Stimulated activated CD8-positive, alpha-beta memory T cell treated with anti-CD3 and anti-CD28 coated beads, Interleukin-12 subunit alpha, Interleukin-12 subunit beta, amount 100 ng/mL, for 24 hours (primary cell): ENCODE measurements at regions not wholly inside any gene's neighbourhood (a gene's known extent, or its start where the extent isn't known, plus 50 kb on each side); places are given as distances from the start of the nearest gene placed in this dataset.
"Not testable (repeated sequence)": the region's sequence is repeated elsewhere in the genome, so short reads cannot be mapped to it uniquely, and the experiment has no call there.

Experiments used
- DNase-seq: peaks from one replicate; pipeline ENCODE4 v3.0.0-alpha.2; 2020; ENCODE audit errors: extremely low read depth

DNA sequence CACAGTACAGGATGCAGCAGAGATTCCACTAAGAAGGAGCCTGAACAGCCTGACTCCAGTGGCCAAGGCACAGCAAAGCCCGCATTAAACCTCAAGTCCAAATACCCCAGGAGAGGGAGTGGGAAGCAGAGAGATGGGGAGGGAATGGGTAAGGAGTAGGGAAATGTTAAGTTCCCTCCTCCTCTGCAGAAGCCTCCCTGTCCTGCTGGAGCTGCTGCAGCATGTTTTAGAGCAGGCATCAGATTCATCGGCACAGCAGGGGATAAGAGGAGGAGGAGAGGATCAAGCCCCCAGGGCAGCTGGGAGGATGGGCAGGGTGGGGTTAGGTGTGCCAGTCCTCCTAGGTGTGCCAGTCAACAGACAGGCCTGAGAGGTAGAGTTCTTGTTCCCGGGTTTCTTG is 709.7 kb downstream of the PTPRU start:
- DNase-seq, result no peak

DNA sequence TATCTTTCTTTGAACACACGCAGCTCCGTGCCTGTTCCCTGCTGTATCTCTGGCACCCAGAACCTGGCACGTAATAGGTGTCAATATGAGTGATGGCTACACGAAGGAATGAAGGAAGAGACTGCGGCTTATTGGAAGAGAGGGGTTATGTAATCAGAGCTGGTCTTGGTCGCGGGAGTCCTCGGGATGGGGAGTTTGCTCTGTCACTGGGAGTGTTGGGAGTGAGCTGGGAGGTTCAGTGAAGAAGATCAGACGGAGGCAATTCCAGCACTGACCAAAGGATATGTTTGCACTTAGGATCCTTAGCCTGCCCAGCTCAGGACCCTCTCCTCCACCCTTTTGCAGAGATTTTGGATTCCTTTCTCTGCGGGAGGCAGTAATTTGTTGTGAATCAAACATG is 709.1 kb downstream of the PTPRU start:
- no peak for DNase-seq

DNA sequence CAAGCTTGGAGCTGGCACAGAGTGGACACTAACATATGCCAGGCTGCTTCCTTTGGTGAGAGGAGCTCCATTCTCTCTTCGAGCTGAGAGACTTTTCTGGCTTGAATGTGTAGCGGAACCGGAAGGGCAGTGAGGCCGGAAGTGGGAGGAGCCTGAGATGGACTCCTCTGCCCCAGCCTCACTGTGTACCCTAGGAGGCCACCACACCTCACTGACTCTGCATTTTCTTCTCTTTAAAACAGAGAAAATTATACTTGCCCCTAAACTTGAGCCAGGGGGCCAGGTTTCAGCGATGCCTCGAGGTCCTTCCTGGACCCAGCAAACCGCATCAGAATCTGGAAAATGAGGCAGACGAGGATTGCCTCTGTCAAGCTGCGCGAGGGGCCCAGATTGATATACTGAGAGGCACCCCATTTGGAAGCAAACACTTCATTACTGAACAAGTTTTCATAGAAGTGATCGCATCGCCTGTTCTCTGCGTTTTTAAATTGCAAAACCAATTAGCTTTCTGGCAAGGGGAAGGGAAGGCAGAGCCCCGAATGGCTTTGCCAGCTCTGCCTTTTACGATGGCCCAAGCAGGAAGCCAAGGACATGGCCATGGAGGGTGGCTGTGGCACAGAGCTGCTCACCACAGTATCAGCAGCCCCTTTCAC is 708.1 kb downstream of the PTPRU start:
- no peak for DNase-seq

DNA sequence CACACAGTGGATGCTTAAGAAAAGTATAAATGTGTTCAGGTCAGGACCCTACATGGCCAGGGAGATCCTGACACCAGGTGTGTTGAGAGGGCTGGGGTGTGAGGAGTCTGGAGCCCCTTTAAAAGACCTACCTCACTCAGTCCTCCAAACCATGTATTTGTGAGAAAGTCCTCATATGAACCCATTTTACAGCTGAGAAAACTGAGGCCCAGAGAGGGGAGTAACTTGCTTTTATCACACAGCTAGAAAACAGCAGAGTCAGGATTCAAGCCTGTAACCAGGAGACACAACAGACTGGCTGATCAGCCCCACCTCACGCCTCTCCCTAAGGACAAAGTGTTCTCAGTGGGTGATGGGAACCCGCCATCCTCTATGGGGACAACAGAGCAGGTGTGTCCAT is 706.7 kb downstream of the PTPRU start:
- DNase-seq, result no peak

DNA sequence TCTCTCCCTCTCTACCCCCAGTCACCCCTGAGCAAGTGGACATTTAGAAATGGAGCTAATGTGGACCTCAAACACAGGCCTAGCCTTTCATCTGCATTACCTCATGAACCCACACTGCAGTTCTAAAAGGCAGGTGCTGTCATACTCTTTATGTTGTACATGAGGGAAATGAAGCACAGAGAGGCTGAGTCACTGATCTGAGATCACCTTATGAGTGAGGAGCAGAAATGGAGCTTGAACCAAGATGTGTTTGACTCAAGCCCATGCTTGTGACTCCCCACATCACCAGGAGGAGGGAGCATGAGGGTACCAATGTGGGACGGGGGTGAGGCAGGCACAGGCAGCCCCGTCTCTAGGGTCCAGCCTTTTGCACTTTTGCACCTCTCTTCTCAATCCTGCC is 702.8 kb downstream of the PTPRU start:
- DNase-seq, result no peak

DNA sequence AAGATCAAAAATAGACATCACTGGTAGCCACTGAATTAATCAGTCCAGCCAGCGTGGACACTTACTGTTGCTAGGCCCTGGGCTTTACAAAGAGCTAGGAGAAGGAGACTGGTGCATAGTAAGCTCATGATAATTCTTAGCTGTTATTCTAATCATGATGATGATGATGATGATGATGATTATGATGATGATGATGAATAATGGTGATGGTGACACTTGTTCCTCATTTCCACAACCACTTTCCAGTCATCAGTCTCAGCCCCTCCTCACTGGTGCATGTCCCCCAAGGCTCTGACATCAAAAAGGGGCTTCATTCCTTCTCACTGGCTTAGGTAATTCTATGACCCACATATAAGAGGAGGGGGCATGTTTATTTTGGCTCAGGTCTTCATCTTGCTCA is 701.0 kb downstream of the PTPRU start:
- DNase-seq, result no peak

DNA sequence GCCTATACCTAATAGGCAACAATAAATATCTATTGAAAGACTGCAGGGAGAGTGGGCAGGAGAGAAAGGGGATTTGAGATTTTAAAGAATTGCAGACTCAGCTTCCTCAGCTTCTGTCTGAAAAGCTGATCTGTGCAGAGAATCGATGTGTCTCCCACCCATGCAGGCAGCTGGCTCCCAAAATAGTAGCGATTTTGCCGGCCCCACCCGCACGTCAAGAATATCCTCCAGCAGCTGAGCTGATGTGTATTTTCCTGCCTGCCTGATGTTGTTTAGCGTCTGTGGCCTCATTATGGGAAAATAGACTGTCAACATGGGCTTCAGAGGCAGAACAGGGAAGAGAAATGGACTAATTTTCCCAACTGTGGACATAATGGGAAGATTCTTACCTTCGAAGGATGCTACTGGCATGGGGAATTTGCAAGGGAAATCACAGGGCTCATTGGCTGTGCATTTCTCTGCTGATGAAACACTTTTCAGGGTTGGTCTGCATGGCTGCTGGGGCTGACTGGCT is 699.8 kb downstream of the PTPRU start:
- no peak for DNase-seq

DNA sequence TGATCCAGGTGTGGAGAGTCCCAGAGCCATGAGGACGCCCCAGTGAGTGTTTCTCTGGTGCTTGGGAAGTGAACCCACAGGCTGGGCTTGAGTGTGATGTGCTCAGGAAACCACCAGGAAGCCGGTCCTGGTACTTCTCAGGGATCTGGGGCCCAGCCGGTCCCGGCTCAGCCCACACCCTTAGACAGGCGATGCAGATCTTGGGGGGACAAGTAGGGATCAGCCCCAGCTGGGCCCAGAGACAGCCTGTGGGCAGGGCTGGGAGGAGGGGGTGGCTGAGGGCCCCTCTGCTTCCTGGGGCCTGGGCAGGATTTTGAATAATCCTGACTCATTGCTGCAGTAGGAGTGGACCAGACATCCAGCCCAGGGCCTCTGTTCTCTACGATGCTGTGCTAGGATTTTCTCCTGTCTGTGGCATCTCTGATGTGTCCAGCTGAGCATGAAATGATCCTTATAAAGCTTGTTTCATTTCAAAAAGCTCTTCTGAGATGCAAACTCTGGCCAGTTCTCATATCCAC is 698.0 kb downstream of the PTPRU start:
- DNase-seq, result no peak

DNA sequence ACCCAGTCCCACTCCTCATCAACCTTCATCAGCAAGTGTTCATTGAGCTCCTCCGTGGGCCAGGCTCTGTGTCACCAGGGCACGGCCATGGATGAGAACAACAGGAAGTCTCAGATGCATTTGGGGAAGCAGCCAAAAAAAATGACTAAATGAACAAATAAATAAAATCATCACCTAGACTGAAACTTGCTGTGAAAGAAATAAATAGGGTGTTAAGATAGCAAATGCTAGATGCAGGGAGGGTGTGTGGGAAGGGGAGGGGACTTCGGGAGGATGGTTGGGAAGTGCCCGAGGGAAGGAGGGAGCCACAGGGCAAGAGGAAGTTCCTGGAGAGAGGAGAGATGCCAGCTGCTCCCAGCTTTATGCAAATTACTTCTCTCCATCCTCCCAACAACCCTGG is 696.7 kb downstream of the PTPRU start:
- no peak for DNase-seq

DNA sequence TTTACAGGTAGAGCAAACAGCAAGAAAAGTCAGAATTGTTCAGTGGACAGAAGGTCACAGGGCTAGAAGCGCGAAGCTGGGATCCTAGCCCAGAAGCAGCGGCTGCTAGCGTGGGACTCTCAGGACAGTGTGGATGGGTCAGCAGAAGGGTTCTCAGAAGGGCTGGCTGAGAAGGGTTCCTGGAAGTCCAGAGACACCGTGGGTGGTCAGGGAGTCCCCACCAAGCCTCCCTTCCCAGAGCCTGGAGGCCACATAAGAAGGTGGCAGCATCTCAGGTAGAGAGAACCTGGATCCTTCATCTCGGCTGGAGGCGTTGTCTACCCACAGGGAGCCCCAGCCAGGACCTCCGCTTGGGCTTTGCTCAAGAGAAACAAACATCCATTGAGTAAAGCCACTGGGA is 696.3 kb downstream of the PTPRU start:
- no peak for DNase-seq

DNA sequence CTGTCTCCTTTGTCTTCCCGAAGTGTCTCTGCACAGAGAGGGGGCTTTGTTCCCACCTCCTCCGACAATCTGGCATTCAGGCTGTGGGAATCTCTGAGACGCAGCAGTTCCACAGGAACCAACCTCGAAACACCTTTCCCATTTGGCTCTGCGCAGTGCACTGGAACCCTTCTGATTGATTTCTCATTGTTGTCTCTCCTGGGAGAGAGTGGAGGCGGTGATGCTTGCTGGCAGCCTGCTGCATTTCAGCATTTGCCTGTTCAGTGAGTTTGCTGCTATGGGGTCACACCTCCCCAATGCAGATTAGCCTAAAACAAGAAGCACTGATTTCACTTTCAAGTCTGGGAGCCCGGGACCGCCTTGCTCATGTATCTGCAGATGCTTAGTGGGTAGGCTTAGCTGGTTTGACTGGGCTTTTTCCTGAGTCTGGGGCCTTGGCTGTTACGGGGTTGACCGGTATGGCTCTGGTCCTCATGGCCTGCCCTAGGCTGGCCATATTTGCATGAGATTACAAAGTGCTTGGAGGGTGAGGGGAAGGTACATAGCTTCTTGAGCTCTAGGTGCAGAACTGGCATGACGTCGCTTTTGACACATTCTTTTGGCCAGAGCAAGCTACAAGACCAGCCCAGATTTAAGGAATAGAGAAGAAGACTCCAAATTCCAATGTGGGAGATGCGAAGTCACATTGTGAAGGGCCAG is 695.3 kb downstream of the PTPRU start:
- no peak for DNase-seq

DNA sequence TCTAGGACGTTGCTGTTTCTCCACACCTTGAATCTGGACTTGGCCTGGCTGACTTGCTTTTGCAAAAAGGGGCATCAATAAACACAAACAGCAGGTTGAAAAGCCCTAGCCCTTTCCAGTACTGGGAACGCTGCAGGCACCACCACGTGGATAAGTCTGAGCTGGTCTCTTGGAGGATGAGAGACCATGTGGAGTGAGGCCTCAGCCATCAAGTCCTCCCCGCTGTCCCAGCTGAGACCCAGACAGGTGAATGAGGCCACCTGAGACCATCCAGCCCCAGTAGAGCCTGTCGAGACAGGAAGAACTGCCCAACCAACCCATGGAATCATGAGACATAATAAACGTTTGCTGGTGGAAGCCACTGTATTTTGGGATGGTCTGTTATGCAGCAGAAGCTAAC is 688.7 kb downstream of the PTPRU start:
- DNase-seq, result no peak

DNA sequence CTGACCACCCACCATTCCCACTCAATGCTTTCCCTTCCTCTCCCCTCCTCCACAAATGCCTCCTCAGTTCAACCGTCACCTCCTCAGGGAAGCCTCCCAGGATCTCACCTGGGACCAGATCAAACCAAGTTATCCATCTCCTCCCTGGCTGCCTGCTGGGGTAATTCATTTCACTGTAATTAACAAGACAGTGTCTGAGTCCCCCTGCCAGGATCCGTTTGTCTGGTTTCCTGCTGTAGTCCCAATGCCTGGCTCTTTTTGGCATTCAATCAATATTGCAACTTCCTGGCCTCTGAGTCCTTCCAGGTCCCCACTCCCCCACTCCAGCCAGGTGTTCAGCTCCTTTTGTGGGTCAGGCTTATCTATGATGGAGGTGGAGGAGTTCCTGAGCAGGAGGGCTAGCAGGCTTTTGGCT is 687.7 kb downstream of the PTPRU start:
- DNase-seq, result no peak

DNA sequence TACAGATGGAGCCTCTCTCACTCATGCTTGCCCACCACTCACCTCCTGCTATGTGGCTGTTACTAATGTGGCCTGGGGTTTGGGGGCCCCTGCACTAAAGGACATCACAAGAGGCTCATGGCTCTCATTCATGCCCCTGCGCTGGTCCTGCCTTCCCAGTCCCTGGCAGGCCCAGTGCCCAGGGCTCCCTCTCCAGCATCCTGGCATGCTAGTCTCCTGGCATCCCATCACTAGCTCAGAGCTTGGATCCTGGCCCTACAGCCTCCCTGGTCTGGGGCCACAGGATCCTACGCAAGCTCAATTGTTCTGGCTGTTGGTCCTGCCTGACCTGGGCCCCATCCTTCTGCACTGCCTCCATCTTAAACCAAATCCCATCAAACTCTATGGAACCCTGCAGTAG is 685.4 kb downstream of the PTPRU start:
- no peak for DNase-seq

DNA sequence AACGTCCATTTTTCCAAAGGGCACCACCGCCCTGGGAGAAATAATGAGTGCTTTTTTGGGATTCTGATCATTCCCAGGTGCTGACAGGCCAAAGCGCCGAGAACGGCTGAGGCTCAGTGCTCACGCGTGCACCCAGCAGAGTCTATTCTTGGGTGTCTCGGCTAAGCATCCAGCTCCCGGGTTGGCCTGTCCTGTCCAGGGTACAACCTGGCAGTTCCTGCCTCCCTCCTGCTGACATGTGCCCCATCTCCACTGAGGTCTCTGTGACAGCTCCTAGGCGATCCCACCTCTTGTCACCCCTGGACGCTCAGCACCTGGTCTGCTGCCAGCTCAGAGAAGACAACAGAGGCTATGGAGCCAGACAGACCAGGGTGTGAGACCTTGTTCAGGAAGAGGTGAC is 684.5 kb downstream of the PTPRU start:
- no peak for DNase-seq

DNA sequence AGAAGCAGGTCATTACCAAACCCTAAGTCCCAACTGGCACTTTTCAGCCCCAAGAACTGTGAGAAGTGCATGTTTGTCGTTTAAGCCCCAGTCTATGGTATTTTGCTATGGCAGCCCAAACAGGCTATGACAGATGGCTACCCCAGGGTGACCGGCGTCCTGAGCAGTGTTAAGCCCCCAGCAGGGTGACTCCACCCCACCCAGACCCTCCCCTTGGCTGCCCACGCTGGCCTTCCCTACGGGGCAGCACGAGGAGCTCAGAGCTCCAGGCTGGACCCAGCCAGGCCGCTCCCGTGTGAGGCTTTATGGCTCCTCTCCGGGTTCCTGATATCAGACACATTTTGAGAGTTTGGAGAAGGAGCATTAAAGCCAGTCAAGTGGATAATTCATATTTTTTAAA is 684.0 kb downstream of the PTPRU start:
- DNase-seq, result no peak

DNA sequence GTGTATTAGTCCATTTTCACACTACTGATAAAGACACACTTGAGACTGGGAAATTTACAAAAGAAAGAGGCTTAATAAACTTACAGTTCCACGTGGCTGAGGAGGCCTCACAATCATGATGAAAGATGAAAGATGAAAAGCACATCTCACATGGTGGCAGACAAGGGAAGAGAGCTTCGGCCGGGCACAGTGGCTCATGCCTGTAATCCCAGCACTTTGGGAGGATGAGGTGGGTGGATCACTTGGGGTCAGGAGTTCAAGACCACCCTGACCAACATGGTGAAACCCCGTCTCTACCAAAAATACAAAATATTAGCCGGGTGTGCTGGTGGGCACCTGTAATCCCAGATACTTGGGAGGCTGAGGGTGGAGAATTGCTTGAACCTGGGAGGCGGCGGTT is 682.7 kb downstream of the PTPRU start:
- not testable (repeated sequence) for DNase-seq

DNA sequence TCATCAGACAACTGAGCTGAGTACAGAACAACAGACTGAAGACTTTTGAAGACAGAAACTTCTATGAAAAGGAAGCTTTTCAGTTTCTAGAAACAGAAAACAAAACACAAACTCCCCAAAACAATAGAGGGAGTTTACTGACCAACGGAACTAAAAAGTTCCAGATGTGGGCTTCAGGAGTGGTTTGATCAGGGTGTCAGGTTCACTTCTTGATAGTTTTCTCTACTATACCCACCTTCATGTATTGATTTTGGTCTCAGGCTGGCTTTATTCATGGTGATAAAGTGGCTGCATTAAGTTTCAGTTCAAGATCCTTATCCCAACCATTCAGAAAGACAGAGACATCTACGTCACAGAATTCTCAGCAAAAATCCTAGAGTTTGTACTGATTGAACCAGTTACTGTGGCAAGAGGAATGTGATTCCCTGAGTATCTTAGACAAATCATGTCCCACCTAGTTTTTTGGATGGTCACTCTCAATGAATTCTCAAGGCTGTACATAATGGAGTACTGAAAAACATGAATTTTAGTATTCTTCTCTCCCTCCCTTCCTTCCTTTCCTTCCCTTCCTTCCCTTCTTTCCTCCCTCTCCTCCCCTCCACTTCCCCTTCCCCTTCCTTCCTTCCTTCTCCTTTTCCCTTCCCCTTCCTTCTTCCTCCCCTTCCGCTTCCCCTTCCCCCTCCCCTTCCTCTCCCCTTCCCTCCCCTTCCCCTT is 680.5 kb downstream of the PTPRU start:
- no peak for DNase-seq

DNA sequence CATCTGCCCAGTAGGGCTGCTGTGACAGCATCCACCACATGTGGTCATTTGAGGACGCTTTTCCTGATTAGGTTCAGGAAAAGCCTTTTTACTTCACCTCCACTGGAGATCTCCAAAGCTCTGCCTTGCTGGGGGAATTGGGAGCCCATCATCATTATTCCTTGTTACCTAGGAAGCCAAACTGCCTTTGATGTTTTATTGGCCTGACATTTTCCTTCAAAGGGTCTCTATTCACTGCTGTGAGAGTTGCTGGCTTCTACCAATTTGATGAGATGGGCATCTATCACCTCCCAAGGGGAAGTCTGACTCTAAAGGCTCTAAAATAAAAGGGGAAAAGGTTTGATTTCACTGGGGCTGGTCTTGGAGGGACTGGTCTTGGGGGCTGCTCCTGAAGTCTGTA is 678.6 kb downstream of the PTPRU start:
- DNase-seq, result no peak

DNA sequence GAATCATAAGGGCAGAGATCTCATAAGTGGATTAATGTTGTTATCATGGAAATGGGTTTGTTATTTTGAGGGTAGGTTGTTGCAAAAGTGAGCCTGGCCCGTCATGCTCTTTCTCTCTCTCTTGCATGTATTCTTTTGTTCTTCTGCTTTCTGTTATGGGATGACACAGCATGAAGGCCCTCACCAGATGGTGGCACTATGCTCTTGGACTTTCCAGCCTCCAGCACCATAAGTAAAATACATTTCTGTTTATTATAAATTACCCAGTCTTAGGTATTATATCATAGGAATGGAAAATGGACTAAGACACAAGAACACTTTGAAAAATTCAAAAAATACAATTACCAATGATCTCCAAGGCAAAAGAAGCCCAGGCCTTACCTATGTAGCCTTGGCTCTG is 676.1 kb downstream of the PTPRU start:
- no peak for DNase-seq

DNA sequence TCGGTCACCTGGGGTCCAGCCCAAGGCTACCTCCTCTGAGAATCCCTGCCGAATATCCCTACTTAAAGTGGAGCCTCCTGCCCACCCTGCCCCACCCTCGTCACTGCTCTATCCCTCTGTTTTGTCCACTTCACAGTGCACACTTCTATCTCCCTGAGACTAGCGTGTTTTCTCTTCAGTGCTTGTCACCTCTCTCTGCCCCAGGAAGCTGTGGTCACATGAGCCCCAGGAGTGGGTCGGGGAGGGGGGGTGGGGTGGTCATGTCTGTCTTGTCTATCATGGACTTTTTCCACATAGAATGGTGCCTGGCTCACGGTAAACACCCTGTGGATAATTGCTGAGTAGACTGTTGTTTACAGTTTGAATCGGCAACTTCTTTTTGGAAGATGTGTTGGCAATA is 673.6 kb downstream of the PTPRU start:
- DNase-seq, result no peak

DNA sequence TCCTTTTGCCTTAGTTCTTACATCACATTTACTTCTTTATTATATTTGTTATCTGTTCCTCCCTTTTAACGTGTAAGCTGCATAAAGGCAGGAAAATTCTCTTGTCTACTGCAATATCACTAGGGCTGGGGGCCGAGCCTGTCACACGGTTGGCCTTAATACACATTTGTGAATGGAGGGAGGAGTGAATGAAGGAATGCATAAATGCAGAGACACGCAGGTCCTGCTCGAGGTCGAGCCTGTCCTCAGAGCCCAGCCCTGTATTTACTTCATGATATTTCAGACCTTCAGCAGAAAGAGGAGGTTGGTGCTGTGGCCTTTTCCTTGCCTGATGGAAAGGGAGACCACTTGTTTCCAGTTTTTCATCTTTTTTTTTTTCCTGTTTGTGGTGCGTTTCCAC is 671.3 kb downstream of the PTPRU start:
- no peak for DNase-seq

DNA sequence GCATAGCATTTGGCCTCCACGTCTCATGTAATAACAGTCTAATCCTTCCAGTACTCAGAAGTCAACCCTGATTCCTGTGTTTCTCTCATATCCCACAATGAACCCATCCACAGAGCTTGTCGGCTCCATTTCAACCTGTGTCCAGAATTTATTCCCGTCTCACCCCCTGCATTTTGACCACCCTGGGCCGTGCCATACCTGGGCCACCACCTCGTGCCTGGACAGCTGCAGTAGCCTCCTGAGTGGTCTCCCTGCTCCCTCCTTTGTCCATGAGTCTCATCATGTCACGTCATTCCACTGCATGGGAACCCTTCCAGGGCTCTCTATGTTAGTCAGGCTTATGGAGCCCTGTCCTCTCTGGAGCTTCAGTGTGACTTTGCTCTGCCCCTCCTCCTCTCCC is 670.6 kb downstream of the PTPRU start:
- DNase-seq, result no peak
